Vagina (tissue), 2 donors: ENCODE measurements at regions not wholly inside any gene's neighbourhood (a gene's known extent, or its start where the extent isn't known, plus 50 kb on each side); places are given as distances from the start of the nearest gene placed in this dataset.

ENCODE experiments used
- CTCF ChIP-seq, 3 experiments: fragments of 450-650 bp in 2 of 3; fragments of 200-600 bp in 1 of 3; sonication (generic) in 1 of 3; IDR thresholded peaks; one replicate each; pipeline ENCODE4 v1.5.1; 2017 to 2019; ENCODE audit warnings: antibody characterized with exemption in 3 of 3, mild to moderate bottlenecking in 2 of 3, moderate library complexity in 2 of 3
- POLR2A ChIP-seq, 2 donors: fragments of 450-650 bp; IDR thresholded peaks; one replicate each; pipeline ENCODE4 v1.6.1; 2017; ENCODE audit warnings: antibody characterized with exemption in 2 of 2, mild to moderate bottlenecking in 2 of 2, moderate library complexity in 2 of 2

GRCh38 chr11:15863411-15863810, 492.9 kb downstream of the SOX6 start:
- no peak for TF ChIP-seq CTCF (IDR thresholded peaks at IDR 0.05)
- TF ChIP-seq POLR2A (IDR thresholded peaks at IDR 0.05): no peak
